ENCODE measurements at regions not wholly inside any gene's neighbourhood (a gene's known extent, or its start where the extent isn't known, plus 50 kb on each side); places are given as distances from the start of the nearest gene placed in this dataset.
"Not testable (repeated sequence)": the region's sequence is repeated elsewhere in the genome, so short reads cannot be mapped to it uniquely, and the experiment has no call there.

GRCh38 chr1:55800503-55800902, 585.3 kb upstream of the USP24 start:
- DNase-seq: no peak

GRCh38 chr1:55793856-55794255, 578.7 kb upstream of the USP24 start:
- DNase-seq: no peak

- no peak for DNase-seq
Measured at GRCh38 chr1:55792870-55793269, 577.7 kb upstream of the USP24 start.

GRCh38 chr1:55789466-55789865, 574.3 kb upstream of the USP24 start:
- no peak for DNase-seq

- no peak for DNase-seq
Measured at GRCh38 chr1:55786396-55786795, 571.2 kb upstream of the USP24 start.

- not testable (repeated sequence) for DNase-seq
Measured at GRCh38 chr1:55784941-55785450, 569.8 kb upstream of the USP24 start.

- DNase-seq: no peak
Measured at GRCh38 chr1:55781944-55782482, 566.8 kb upstream of the USP24 start.

- no peak for DNase-seq
Measured at GRCh38 chr1:55781003-55781402, 565.8 kb upstream of the USP24 start.

GRCh38 chr1:55777545-55777944, 562.4 kb upstream of the USP24 start:
- no peak for DNase-seq

- no peak for DNase-seq
Measured at GRCh38 chr1:55775007-55775406, 559.8 kb upstream of the USP24 start.

GRCh38 chr1:55774446-55774845, 559.3 kb upstream of the USP24 start:
- no peak for DNase-seq

- DNase-seq: no peak
Measured at GRCh38 chr1:55773211-55773940, 558.2 kb upstream of the USP24 start.

- no peak for DNase-seq
Measured at GRCh38 chr1:55768327-55768952, 553.3 kb upstream of the USP24 start.

GRCh38 chr1:55767171-55767570, 552.0 kb upstream of the USP24 start:
- DNase-seq: no peak

- DNase-seq: not testable (repeated sequence)
Measured at GRCh38 chr1:55765505-55765904, 550.3 kb upstream of the USP24 start.

GRCh38 chr1:55751776-55752175, 536.6 kb upstream of the USP24 start:
- DNase-seq: no peak

GRCh38 chr1:55750628-55750995, 535.4 kb upstream of the USP24 start:
- DNase-seq: no peak

- no peak for DNase-seq
Measured at GRCh38 chr1:55749975-55750627, 534.9 kb upstream of the USP24 start.

GRCh38 chr1:55747408-55747841, 532.3 kb upstream of the USP24 start:
- no peak for DNase-seq

GRCh38 chr1:55746710-55747109, 531.5 kb upstream of the USP24 start:
- no peak for DNase-seq

GRCh38 chr1:55741516-55741915, 526.4 kb upstream of the USP24 start:
- no peak for DNase-seq

- DNase-seq: no peak
Measured at GRCh38 chr1:55735106-55735505, 519.9 kb upstream of the USP24 start.

GRCh38 chr1:55726994-55727393, 511.8 kb upstream of the USP24 start:
- no peak for DNase-seq

GRCh38 chr1:55725378-55725777, 510.2 kb upstream of the USP24 start:
- no peak for DNase-seq

Data from GDM1 (cell line).